Mesendoderm (in vitro differentiated cells): ENCODE measurements at regions not wholly inside any gene's neighbourhood (a gene's known extent, or its start where the extent isn't known, plus 50 kb on each side); places are given as distances from the start of the nearest gene placed in this dataset.
"Not testable (repeated sequence)": the region's sequence is repeated elsewhere in the genome, so short reads cannot be mapped to it uniquely, and the experiment has no call there.

ENCODE experiments used
- DNase-seq: peaks from one replicate; pipeline ENCODE4 v3.0.0; 2013
- H2AK5ac ChIP-seq: 2 replicates; pipeline ENCODE4 v1.6.1; 2013; ENCODE audit warnings: low read length, inconsistent platforms
- H2BK120ac ChIP-seq: 2 replicates; pipeline ENCODE4 v1.6.1; 2013; ENCODE audit warnings: low read depth, mild to moderate bottlenecking, low read length, moderate library complexity, mixed read lengths
- H2BK15ac ChIP-seq: replicated peaks from 2 replicates; pipeline ENCODE4 v1.6.1; 2013; ENCODE audit warnings: low read depth, mild to moderate bottlenecking, moderate library complexity
- H2BK5ac ChIP-seq: 2 replicates; pipeline ENCODE4 v1.6.1; 2013; ENCODE audit warnings: low read length, inconsistent platforms
- H3K18ac ChIP-seq: 2 replicates; pipeline ENCODE4 v1.6.1; 2013; ENCODE audit warnings: mild to moderate bottlenecking, low read length, mixed read lengths
- H3K23ac ChIP-seq: one replicate; pipeline ENCODE4 v1.6.1; 2013; ENCODE audit warnings: low read length
- H3K27ac ChIP-seq: 2 replicates; pipeline ENCODE4 v1.5.1; 2013; ENCODE audit warnings: low read depth, mild to moderate bottlenecking, inconsistent platforms, low read length, moderate library complexity
- H3K27me3 ChIP-seq: 2 replicates; pipeline ENCODE4 v1.6.1; 2013; ENCODE audit warnings: low read length, control low read depth, mild to moderate bottlenecking, inconsistent platforms; ENCODE audit not compliant: insufficient read depth, poor library complexity
- H3K36me3 ChIP-seq: 2 replicates; pipeline ENCODE4 v1.6.1; 2013; ENCODE audit warnings: low read length, inconsistent platforms; ENCODE audit not compliant: control insufficient read depth, insufficient read depth
- H3K4ac ChIP-seq: one replicate; pipeline ENCODE4 v1.6.1; 2013; ENCODE audit warnings: low read depth, mild to moderate bottlenecking, low read length, moderate library complexity
- H3K4me1 ChIP-seq: 2 replicates; pipeline ENCODE4 v1.6.1; 2013; ENCODE audit warnings: low read depth, low read length, inconsistent platforms; ENCODE audit not compliant: control insufficient read depth
- H3K4me2 ChIP-seq: 2 replicates; pipeline ENCODE4 v1.6.1; 2013; ENCODE audit warnings: low read length
- H3K4me3 ChIP-seq: 2 replicates; pipeline ENCODE4 v1.5.1; 2013; ENCODE audit warnings: mild to moderate bottlenecking, low read length
- H3K56ac ChIP-seq: one replicate; pipeline ENCODE4 v1.6.1; 2013; ENCODE audit warnings: low read length
- H3K79me1 ChIP-seq: 2 replicates; pipeline ENCODE4 v1.6.1; 2013; ENCODE audit warnings: low read length, inconsistent platforms
- H3K79me2 ChIP-seq: 2 replicates; pipeline ENCODE4 v1.6.1; 2013; ENCODE audit warnings: mild to moderate bottlenecking, low read length; ENCODE audit not compliant: control insufficient read depth, insufficient read depth
- H3K9ac ChIP-seq: 2 replicates; pipeline ENCODE4 v1.6.1; 2013; ENCODE audit warnings: low read length, inconsistent platforms
- H4K5ac ChIP-seq: one replicate; pipeline ENCODE4 v1.6.1; 2013; ENCODE audit warnings: low read length
- H4K8ac ChIP-seq: one replicate; pipeline ENCODE4 v1.6.1; 2013; ENCODE audit warnings: low read depth, mild to moderate bottlenecking, control low read depth, low read length, moderate library complexity
- WGBS: extraction: QIAGEN DNeasy Blood & Tissue Kit; methylation state at CpG from one replicate; pipeline ENCODE4 v1.1.7; 2013; ENCODE audit warnings: low lambda C conversion rate, missing lambda C conversion rate; ENCODE audit not compliant: insufficient coverage; ENCODE audit errors: extremely low coverage; 5-methylcytosine and 5-hydroxymethylcytosine counted together

GRCh38 chr5:2865856-2866255 is 114.4 kb upstream of the IRX2 start:
- no peak overlapping the region for H3K27ac ChIP-seq
- no CpG with 5 or more reads among the region's 12 CpGs for whole genome bisulfite sequencing
- no peak overlapping the region for H3K9ac ChIP-seq
- no peak overlapping the region for H3K23ac ChIP-seq
- H3K36me3 ChIP-seq = no peaks in the 10 kb centered on the region
- H2BK15ac ChIP-seq = no peak overlapping the region
- no peaks in the 10 kb centered on the region for H3K27me3 ChIP-seq
- H3K79me2 ChIP-seq = no peaks in the 10 kb centered on the region
- no peak overlapping the region for H2AK5ac ChIP-seq
- no peak overlapping the region for H2BK120ac ChIP-seq
- H3K18ac ChIP-seq = no peak overlapping the region
- no peak overlapping the region for H3K4me3 ChIP-seq
- H3K79me1 ChIP-seq = no peaks in the 10 kb centered on the region
- no peak overlapping the region for H4K8ac ChIP-seq
- H3K4ac ChIP-seq = no peak overlapping the region
- no peak for DNase-seq
- no peak overlapping the region for H3K4me2 ChIP-seq
- no peaks in the 10 kb centered on the region for H3K4me1 ChIP-seq
- H4K5ac ChIP-seq = no peak overlapping the region
- H2BK5ac ChIP-seq = no peak overlapping the region
- H3K56ac ChIP-seq = no peak overlapping the region

- Histone ChIP-seq H2BK120ac (no peak overlapping the region), H3K18ac (no peak overlapping the region), H4K5ac (no peak overlapping the region), H3K36me3 (no peaks in the 10 kb centered on the region), H3K4me3 (no peak overlapping the region), H3K79me2 (no peaks in the 10 kb centered on the region), H3K27ac (no peak overlapping the region), H3K9ac (no peak overlapping the region), H3K4me1 (no peaks in the 10 kb centered on the region), H3K56ac (no peak overlapping the region), H2AK5ac (no peak overlapping the region), H3K27me3 (no peaks in the 10 kb centered on the region), H3K4me2 (no peak overlapping the region), H4K8ac (no peak overlapping the region), H2BK15ac (no peak overlapping the region), H3K23ac (no peak overlapping the region), H3K79me1 (no peaks in the 10 kb centered on the region), H2BK5ac (no peak overlapping the region), H3K4ac (no peak overlapping the region)
- DNase-seq = peak; percentile 40
- no CpG with 5 or more reads among the region's 14 CpGs for WGBS
Measured at GRCh38 chr5:2864515-2865105, 113.1 kb upstream of the IRX2 start.

- no peak for DNase-seq
- Histone ChIP-seq H4K8ac (no peak overlapping the region), H3K79me2 (no peaks in the 10 kb centered on the region), H3K4me3 (no peak overlapping the region), H2BK120ac (no peak overlapping the region), H2BK5ac (no peak overlapping the region), H3K27me3 (no peaks in the 10 kb centered on the region), H3K27ac (no peak overlapping the region), H2BK15ac (no peak overlapping the region), H3K9ac (no peak overlapping the region), H4K5ac (no peak overlapping the region), H3K4me2 (no peak overlapping the region), H3K4me1 (no peaks in the 10 kb centered on the region), H3K18ac (no peak overlapping the region), H3K4ac (no peak overlapping the region), H3K23ac (no peak overlapping the region), H3K56ac (no peak overlapping the region), H3K79me1 (no peaks in the 10 kb centered on the region), H3K36me3 (no peaks in the 10 kb centered on the region), H2AK5ac (no peak overlapping the region)
- WGBS = no CpG with 5 or more reads among the region's 16 CpGs
Measured at GRCh38 chr5:2863675-2864433, 112.4 kb upstream of the IRX2 start.

GRCh38 chr5:2863133-2863532 is 111.7 kb upstream of the IRX2 start:
- H2BK15ac ChIP-seq = no peak overlapping the region
- no peak overlapping the region for H3K23ac ChIP-seq
- no peak overlapping the region for H2BK120ac ChIP-seq
- H3K4me2 ChIP-seq = no peak overlapping the region
- H3K36me3 ChIP-seq = no peaks in the 10 kb centered on the region
- no peaks in the 10 kb centered on the region for H3K79me2 ChIP-seq
- H2AK5ac ChIP-seq = no peak overlapping the region
- H3K18ac ChIP-seq = no peak overlapping the region
- no peaks in the 10 kb centered on the region for H3K4me1 ChIP-seq
- H3K4ac ChIP-seq = no peak overlapping the region
- no peak overlapping the region for H3K4me3 ChIP-seq
- H3K9ac ChIP-seq = no peak overlapping the region
- H4K5ac ChIP-seq = no peak overlapping the region
- no peak overlapping the region for H4K8ac ChIP-seq
- no peak overlapping the region for H3K56ac ChIP-seq
- no peak for DNase-seq
- no peaks in the 10 kb centered on the region for H3K79me1 ChIP-seq
- no peak overlapping the region for H3K27ac ChIP-seq
- no peaks in the 10 kb centered on the region for H3K27me3 ChIP-seq
- no peak overlapping the region for H2BK5ac ChIP-seq

- H4K5ac ChIP-seq, H3K27ac ChIP-seq, H3K9ac ChIP-seq, H3K79me1 ChIP-seq, H3K4me2 ChIP-seq, H3K56ac ChIP-seq, H4K8ac ChIP-seq, H3K4me3 ChIP-seq, H3K4ac ChIP-seq, H2AK5ac ChIP-seq, H2BK15ac ChIP-seq, H3K18ac ChIP-seq, H3K23ac ChIP-seq, H3K27me3 ChIP-seq, H2BK120ac ChIP-seq, H2BK5ac ChIP-seq, H3K79me2 ChIP-seq, H3K4me1 ChIP-seq, DNase-seq, H3K36me3 ChIP-seq: not testable (repeated sequence)
- no CpG with 5 or more reads among the region's 3 CpGs for WGBS
Measured at GRCh38 chr5:2862176-2862575, 110.7 kb upstream of the IRX2 start.

- no peak overlapping the region for H2BK15ac ChIP-seq
- H3K27me3 ChIP-seq = no peaks in the 10 kb centered on the region
- no peak overlapping the region for H2BK120ac ChIP-seq
- H3K79me2 ChIP-seq = no peaks in the 10 kb centered on the region
- no peak overlapping the region for H3K4me2 ChIP-seq
- no peak overlapping the region for H3K4me3 ChIP-seq
- H4K5ac ChIP-seq = no peak overlapping the region
- H3K4ac ChIP-seq = no peak overlapping the region
- H3K56ac ChIP-seq = no peak overlapping the region
- no peak overlapping the region for H3K23ac ChIP-seq
- H3K27ac ChIP-seq = no peak overlapping the region
- H3K79me1 ChIP-seq = no peaks in the 10 kb centered on the region
- H3K18ac ChIP-seq = no peak overlapping the region
- H4K8ac ChIP-seq = no peak overlapping the region
- no peak for DNase-seq
- no peak overlapping the region for H3K9ac ChIP-seq
- no peak overlapping the region for H2BK5ac ChIP-seq
- no peaks in the 10 kb centered on the region for H3K4me1 ChIP-seq
- no CpG with 5 or more reads among the region's 7 CpGs for WGBS
- no peaks in the 10 kb centered on the region for H3K36me3 ChIP-seq
- no peak overlapping the region for H2AK5ac ChIP-seq
Measured at GRCh38 chr5:2861605-2862004, 110.1 kb upstream of the IRX2 start.
